Keratinocyte (primary cell): ENCODE measurements at regions not wholly inside any gene's neighbourhood (a gene's known extent, or its start where the extent isn't known, plus 50 kb on each side); places are given as distances from the start of the nearest gene placed in this dataset.

Source experiments
- DNase-seq: peaks from one replicate; pipeline ENCODE4 v3.0.0-alpha.2; 2011; ENCODE audit warnings: low read depth, missing footprints, low spot score
- FAIRE-seq: peaks from 2 replicates; lab custom pipeline; 2011; peaks lifted over from hg19 to GRCh38; lab: Jason Lieb, UNC
- H2AFZ ChIP-seq: 2 replicates; pipeline ENCODE4 v1.6.0; 2012; ENCODE audit warnings: low read length, control low read depth, inconsistent platforms; ENCODE audit not compliant: control insufficient read depth
- H3K27ac ChIP-seq: 2 replicates; pipeline ENCODE4 v1.5.1; 2011; ENCODE audit warnings: low read length; ENCODE audit not compliant: control insufficient read depth, insufficient read depth
- H3K27me3 ChIP-seq: 3 replicates; pipeline ENCODE4 v1.6.0; 2011; ENCODE audit warnings: low read length; ENCODE audit not compliant: control insufficient read depth, insufficient read depth; ENCODE audit errors: extremely low read depth
- H3K36me3 ChIP-seq, 2 experiments: 2 replicates in 1 of 2; 3 replicates in 1 of 2; pipeline ENCODE4 v1.5.1; 2011; ENCODE audit warnings: low read length in 2 of 2, mild to moderate bottlenecking in 1 of 2; ENCODE audit not compliant: control insufficient read depth in 2 of 2, insufficient read depth in 2 of 2; ENCODE audit errors: extremely low read depth in 1 of 2
- H3K4me1 ChIP-seq: 3 replicates; pipeline ENCODE4 v1.5.1; 2011; ENCODE audit warnings: low read length; ENCODE audit not compliant: control insufficient read depth, insufficient read depth; ENCODE audit errors: extremely low read depth
- H3K4me2 ChIP-seq: 3 replicates; pipeline ENCODE4 v1.6.0; 2011; ENCODE audit warnings: low read depth, low read length; ENCODE audit not compliant: control insufficient read depth, insufficient read depth; ENCODE audit errors: extremely low read depth
- H3K4me3 ChIP-seq, 3 experiments: fragments of 200-600 bp in 1 of 3; sonication (generic) in 1 of 3; 2 replicates in 2 of 3; 3 replicates in 1 of 3; pipeline ENCODE4 v1.5.1; 2011 to 2016; ENCODE audit warnings: low read length in 3 of 3, mild to moderate bottlenecking in 3 of 3, control low read depth in 2 of 3, inconsistent platforms in 1 of 3, low read depth in 1 of 3, mixed read lengths in 1 of 3, mixed run types in 1 of 3, moderate library complexity in 1 of 3; ENCODE audit not compliant: control insufficient read depth in 2 of 3, insufficient read depth in 2 of 3; ENCODE audit errors: extremely low read depth in 1 of 3
- H3K79me2 ChIP-seq: 2 replicates; pipeline ENCODE4 v1.6.0; 2012; ENCODE audit warnings: low read length; ENCODE audit not compliant: control insufficient read depth, insufficient read depth
- H3K9ac ChIP-seq: 3 replicates; pipeline ENCODE4 v1.6.0; 2011; ENCODE audit warnings: low read length; ENCODE audit not compliant: control insufficient read depth, insufficient read depth; ENCODE audit errors: extremely low read depth
- H3K9me1 ChIP-seq: 3 replicates; pipeline ENCODE4 v1.6.0; 2011; ENCODE audit warnings: low read length; ENCODE audit not compliant: control insufficient read depth, insufficient read depth; ENCODE audit errors: extremely low read depth
- H3K9me3 ChIP-seq: 2 replicates; pipeline ENCODE4 v1.5.1; 2012; ENCODE audit warnings: low read depth, low read length; ENCODE audit not compliant: control insufficient read depth
- H4K20me1 ChIP-seq: 3 replicates; pipeline ENCODE4 v1.6.0; 2011; ENCODE audit warnings: low read length; ENCODE audit not compliant: control insufficient read depth, insufficient read depth; ENCODE audit errors: extremely low read depth
- EZH2 ChIP-seq: IDR thresholded peaks from one replicate; pipeline ENCODE4 v1.6.1; 2012; ENCODE audit warnings: inconsistent platforms, mild to moderate bottlenecking, low read length, moderate library complexity
- dilution Hi-C: fragments of 300-500 bp; cut with MboI; formaldehyde crosslinking; loops from one replicate; pipeline ENCODE4 v1.7.0; 2020; ENCODE audit warnings: low sequenced_read_pairs; ENCODE audit not compliant: extremely low pct_ligation_motif_present
- TF ChIP-seq, protein P1 (sequence below), 3 experiments: IDR thresholded peaks in 1 of 3; conservative IDR thresholded peaks in 1 of 3; optimal IDR thresholded peaks in 1 of 3; 2 replicates in 2 of 3; 3 replicates in 1 of 3; pipeline versions ENCODE3 to v1.5.1; 2011; ENCODE audit warnings: low read length in 3 of 3, mild to moderate bottlenecking in 3 of 3, moderate library complexity in 2 of 3, control low read depth in 1 of 3, inconsistent platforms in 1 of 3; ENCODE audit not compliant: insufficient read depth in 2 of 3; ENCODE audit errors: extremely low read depth in 1 of 3

DNA sequence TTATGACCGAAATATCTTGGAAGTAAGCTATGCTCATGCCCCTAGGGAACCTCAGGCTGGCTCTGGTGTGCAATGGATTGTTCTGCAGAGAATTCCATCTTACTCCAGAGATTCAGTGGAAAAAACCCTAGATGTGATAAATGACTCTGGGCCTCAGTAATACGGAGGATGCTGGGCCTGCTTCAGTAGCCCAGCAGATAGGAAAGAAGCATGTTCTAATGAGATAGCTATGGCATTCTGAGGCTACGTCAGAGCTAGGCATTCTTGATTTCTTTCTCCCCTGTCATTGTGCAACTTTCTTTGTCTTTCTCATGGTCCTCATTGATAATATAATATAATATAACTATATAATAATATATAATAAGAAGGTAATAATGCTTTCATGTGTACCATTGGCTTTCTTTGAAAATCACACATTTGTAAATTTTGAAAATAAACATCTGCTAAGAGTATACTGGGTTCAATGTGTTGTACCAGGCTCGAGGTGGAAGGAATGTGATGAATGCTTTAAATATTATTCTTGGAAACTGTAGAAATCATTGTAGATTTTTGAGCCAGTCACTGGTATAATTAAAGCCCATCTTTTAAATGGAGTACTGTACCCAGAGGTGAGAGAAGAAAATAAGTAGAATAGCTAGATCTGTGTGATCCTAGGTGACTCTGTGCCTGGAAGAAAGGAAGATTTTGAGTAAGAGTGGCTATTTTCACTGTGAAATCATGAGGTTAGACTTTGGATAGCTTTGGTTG, 152.0 kb downstream of the IL15 start:
- Histone ChIP-seq H2AFZ (no peak overlapping the region), H3K9ac (no peak overlapping the region), H3K4me2 (no peak overlapping the region), H3K79me2 (no peaks in the 10 kb centered on the region), H3K4me3 (no peak overlapping the region), H3K27me3 (no peaks in the 10 kb centered on the region), H3K27ac (no peak overlapping the region), H3K9me1 (no peaks in the 10 kb centered on the region), H4K20me1 (no peaks in the 10 kb centered on the region), H3K36me3 (no peaks in the 10 kb centered on the region), H3K4me1 (no peaks in the 10 kb centered on the region), H3K9me3 (no peaks in the 10 kb centered on the region)
- TF ChIP-seq EZH2: no peak
- TF ChIP-seq, protein P1, sequence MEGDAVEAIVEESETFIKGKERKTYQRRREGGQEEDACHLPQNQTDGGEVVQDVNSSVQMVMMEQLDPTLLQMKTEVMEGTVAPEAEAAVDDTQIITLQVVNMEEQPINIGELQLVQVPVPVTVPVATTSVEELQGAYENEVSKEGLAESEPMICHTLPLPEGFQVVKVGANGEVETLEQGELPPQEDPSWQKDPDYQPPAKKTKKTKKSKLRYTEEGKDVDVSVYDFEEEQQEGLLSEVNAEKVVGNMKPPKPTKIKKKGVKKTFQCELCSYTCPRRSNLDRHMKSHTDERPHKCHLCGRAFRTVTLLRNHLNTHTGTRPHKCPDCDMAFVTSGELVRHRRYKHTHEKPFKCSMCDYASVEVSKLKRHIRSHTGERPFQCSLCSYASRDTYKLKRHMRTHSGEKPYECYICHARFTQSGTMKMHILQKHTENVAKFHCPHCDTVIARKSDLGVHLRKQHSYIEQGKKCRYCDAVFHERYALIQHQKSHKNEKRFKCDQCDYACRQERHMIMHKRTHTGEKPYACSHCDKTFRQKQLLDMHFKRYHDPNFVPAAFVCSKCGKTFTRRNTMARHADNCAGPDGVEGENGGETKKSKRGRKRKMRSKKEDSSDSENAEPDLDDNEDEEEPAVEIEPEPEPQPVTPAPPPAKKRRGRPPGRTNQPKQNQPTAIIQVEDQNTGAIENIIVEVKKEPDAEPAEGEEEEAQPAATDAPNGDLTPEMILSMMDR (optimal IDR thresholded peaks at IDR 0.05 in 1 of 3, IDR thresholded peaks at IDR 0.05 in 1 of 3, conservative IDR thresholded peaks at IDR 0.05 in 1 of 3; ENCODE audit: extremely low read depth in 1 of 3, insufficient read depth in 2 of 3, low read length in 3 of 3): no peak
- no peak for FAIRE-seq
- dilution Hi-C loops: no loop called here
- DNase-seq: no peak

DNA sequence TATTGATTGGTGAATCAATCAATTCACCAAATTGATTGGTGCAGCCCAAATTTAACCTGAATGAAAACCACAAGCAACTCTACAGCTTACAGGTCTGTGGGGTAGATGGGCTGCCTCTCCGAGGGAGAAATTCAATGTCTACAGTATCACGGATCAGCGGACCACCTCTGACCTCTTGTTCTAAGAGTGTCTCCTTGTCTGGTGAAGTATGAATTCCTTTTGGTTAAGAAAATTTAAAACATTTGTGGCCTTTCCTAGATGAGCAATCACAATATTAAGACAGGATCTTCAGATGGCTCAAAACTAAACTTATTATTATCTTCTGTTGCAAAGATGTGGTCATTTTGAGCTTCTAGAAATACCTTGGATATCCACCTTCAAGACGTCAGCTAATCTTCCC, 153.3 kb downstream of the IL15 start:
- H3K27ac ChIP-seq: no peak overlapping the region
- no peaks in the 10 kb centered on the region for H3K79me2 ChIP-seq
- H3K36me3 ChIP-seq: no peaks in the 10 kb centered on the region
- H3K9me3 ChIP-seq: no peaks in the 10 kb centered on the region
- no peak for FAIRE-seq
- dilution Hi-C loops: no loop called here
- no peak for TF ChIP-seq EZH2
- TF ChIP-seq, protein P1 (optimal IDR thresholded peaks at IDR 0.05 in 1 of 3, IDR thresholded peaks at IDR 0.05 in 1 of 3, conservative IDR thresholded peaks at IDR 0.05 in 1 of 3; ENCODE audit: extremely low read depth in 1 of 3, insufficient read depth in 2 of 3, low read length in 3 of 3): no peak
- H2AFZ ChIP-seq: no peak overlapping the region
- DNase-seq: no peak
- H3K4me2 ChIP-seq: no peak overlapping the region
- H3K9ac ChIP-seq: no peak overlapping the region
- no peaks in the 10 kb centered on the region for H3K4me1 ChIP-seq
- H4K20me1 ChIP-seq: no peaks in the 10 kb centered on the region
- no peaks in the 10 kb centered on the region for H3K9me1 ChIP-seq
- no peak overlapping the region for H3K4me3 ChIP-seq
- no peaks in the 10 kb centered on the region for H3K27me3 ChIP-seq
